K562 (cell line): ENCODE measurements at regions not wholly inside any gene's neighbourhood (a gene's known extent, or its start where the extent isn't known, plus 50 kb on each side); places are given as distances from the start of the nearest gene placed in this dataset.

Source experiments
- ATAC-seq: fragments of 200-7000 bp; cut with Tn5 transposase; 3 replicates; pipeline ENCODE4 v1.9.1; 2020; ENCODE audit warnings: moderate library complexity
- BruUV-seq: library from RNA; stranded (reverse); fragments of 400-500 nt; replicated peaks from 2 replicates; lab custom pipeline; 2021; lab: Mats Ljungman, UMichigan
- CTCF ChIA-PET: fragments of 300-600 bp; formaldehyde crosslinking; extraction: SDS; loops from one replicate; lab custom pipeline; 2021; ENCODE audit warnings: low intra/inter-chr PET ratio; lab: Yijun Ruan, JAX
- POLR2A ChIA-PET: fragments of 300-600, 350-650 bp; sonication (Branson Sonifier 250); formaldehyde crosslinking; extraction: SDS; loops from one replicate; lab custom pipeline; 2021; ENCODE audit warnings: antibody characterized with exemption, inconsistent platforms; lab: Yijun Ruan, JAX
- DNase-seq, 4 experiments: peaks; one replicate each; pipeline versions ENCODE4 v3.0.0 to v3.0.0-alpha.2; 2011 to 2018; ENCODE audit warnings: low spot score in 3 of 4, mixed read lengths in 3 of 4; ENCODE audit errors: extremely low read depth in 1 of 4
- FAIRE-seq: peaks from 2 replicates; lab custom pipeline; 2011; peaks lifted over from hg19 to GRCh38; lab: Jason Lieb, UNC
- H2AFZ ChIP-seq: 2 replicates; pipeline ENCODE4 v1.6.0; 2011; ENCODE audit warnings: low read depth, low read length, control low read depth, inconsistent platforms
- H3K27ac ChIP-seq: fragments of 200-600 bp; 3 replicates; pipeline ENCODE4 v1.8.0; 2011; ENCODE audit warnings: low read depth, mild to moderate bottlenecking, control low read depth, inconsistent platforms, low read length, moderate library complexity, mixed read lengths; ENCODE audit errors: extremely low read depth
- H3K27me3 ChIP-seq, 2 experiments: fragments of 300-600 bp in 1 of 2; 2 replicates in 1 of 2; 3 replicates in 1 of 2; pipeline versions ENCODE4 v1.6.0 to v1.8.0; 2011; ENCODE audit warnings: inconsistent platforms in 2 of 2, low read length in 2 of 2, mild to moderate bottlenecking in 1 of 2, mixed read lengths in 1 of 2, moderate library complexity in 1 of 2; ENCODE audit not compliant: control insufficient read depth in 2 of 2, insufficient read depth in 2 of 2
- H3K36me3 ChIP-seq: fragments of 300-600 bp; 3 replicates; pipeline ENCODE4 v1.8.0; 2011; ENCODE audit warnings: mild to moderate bottlenecking, low read length, inconsistent platforms; ENCODE audit not compliant: control insufficient read depth, insufficient read depth
- H3K4me1 ChIP-seq, 2 experiments: fragments of 200-600 bp in 1 of 2; replicated peaks in 1 of 2; 2 replicates in 1 of 2; 3 replicates in 1 of 2; pipeline versions ENCODE4 v1.5.1 to v1.8.0; 2011; ENCODE audit warnings: inconsistent platforms in 2 of 2, low read length in 2 of 2, mild to moderate bottlenecking in 1 of 2, mixed read lengths in 1 of 2, moderate library complexity in 1 of 2; ENCODE audit not compliant: control insufficient read depth in 2 of 2, insufficient read depth in 2 of 2
- H3K4me2 ChIP-seq: 2 replicates; pipeline ENCODE4 v1.6.1; 2011; ENCODE audit warnings: low read length, control low read depth, inconsistent platforms, mixed read lengths; ENCODE audit not compliant: insufficient read depth
- H3K4me3 ChIP-seq: fragments of 200-600 bp; sonication (generic), shearing (Covaris generic); 2 replicates; pipeline ENCODE4 v1.5.1; 2016; ENCODE audit warnings: control low read depth, inconsistent platforms
- H3K79me2 ChIP-seq: fragments of 200-600 bp; 3 replicates; pipeline ENCODE4 v1.8.0; 2011; ENCODE audit warnings: low read length, inconsistent platforms; ENCODE audit not compliant: control insufficient read depth, insufficient read depth
- H3K9ac ChIP-seq, 2 experiments: 2 replicates each; pipeline versions ENCODE4 v1.6.0 to v1.6.1; 2011; ENCODE audit warnings: low read depth in 2 of 2, low read length in 2 of 2, control low read depth in 1 of 2, inconsistent platforms in 1 of 2, mild to moderate bottlenecking in 1 of 2, mixed read lengths in 1 of 2; ENCODE audit not compliant: insufficient read depth in 1 of 2
- H3K9me1 ChIP-seq: one replicate; pipeline ENCODE4 v1.6.0; 2011; ENCODE audit warnings: inconsistent platforms, mild to moderate bottlenecking, low read length, moderate library complexity; ENCODE audit not compliant: control insufficient read depth, insufficient read depth
- H3K9me3 ChIP-seq: replicated peaks from 2 replicates; pipeline ENCODE4 v1.5.1; 2011; ENCODE audit warnings: low read depth, low read length, inconsistent platforms; ENCODE audit not compliant: control insufficient read depth, insufficient read depth
- H4K20me1 ChIP-seq: replicated peaks from 2 replicates; pipeline ENCODE4 v1.6.1; 2011; ENCODE audit warnings: low read length, inconsistent platforms, mixed read lengths; ENCODE audit not compliant: control insufficient read depth, insufficient read depth
- GATAD2A ChIP-seq: fragments of 450-650 bp; IDR thresholded peaks from 2 replicates; pipeline ENCODE4 v1.6.1; 2017
- LARP7 ChIP-seq: fragments of 450-650 bp; IDR thresholded peaks from 2 replicates; pipeline ENCODE4 v1.6.1; 2016
- MEF2A ChIP-seq: IDR thresholded peaks from 2 replicates; pipeline ENCODE4 v1.6.1; 2011; ENCODE audit warnings: low read depth, mild to moderate bottlenecking, low read length, moderate library complexity; ENCODE audit not compliant: control insufficient read depth
- RFX5 ChIP-seq: IDR thresholded peaks from 2 replicates; pipeline ENCODE4 v1.6.1; 2011; ENCODE audit warnings: low read depth, mild to moderate bottlenecking, improper control_type of control experiment, low read length
- SNRNP70 ChIP-seq: fragments of 200-400 bp; formaldehyde crosslinking; optimal IDR thresholded peaks from 2 replicates; pipeline ENCODE3; 2017; ENCODE audit warnings: low read depth, low read length
- TFAM ChIP-seq: fragments of 250-450 bp; sonication (Bioruptor Pico); conservative IDR thresholded peaks from 2 replicates; pipeline ENCODE4 v1.5.0; 2021; ENCODE audit warnings: mild to moderate bottlenecking, moderate library complexity
- XRCC5 ChIP-seq: fragments of 200-400 bp; formaldehyde crosslinking; IDR thresholded peaks from 2 replicates; pipeline ENCODE4 v1.6.1; 2017; ENCODE audit warnings: low read depth, mild to moderate bottlenecking, low read length
- ZNF436 ChIP-seq: fragments of 250-450, 450-650 bp; sonication (Bioruptor Pico); formaldehyde crosslinking; IDR thresholded peaks from 2 replicates; pipeline ENCODE4 v1.7.0; 2020; ENCODE audit warnings: mild to moderate bottlenecking
- ZNF766 ChIP-seq: fragments of 200-800 bp; sonication (Bioruptor generic); conservative IDR thresholded peaks from 2 replicates; pipeline ENCODE4 v1.6.1; 2016; ENCODE audit warnings: missing genetic modification characterization, missing compliant biosample characterization
- ZNF79 ChIP-seq: fragments of 250-450 bp; sonication (Bioruptor Pico); IDR thresholded peaks from 2 replicates; pipeline ENCODE4 v1.4.0; 2020; ENCODE audit warnings: low read depth, mild to moderate bottlenecking, moderate library complexity
- WGBS: fragments of 100-300 bp; shearing (Covaris generic); methylation state at CpG from one replicate; pipeline ENCODE4 v1.1.6; 2016; ENCODE audit warnings: low coverage, mixed read lengths; ENCODE audit not compliant: insufficient coverage; ENCODE audit errors: missing lambda C conversion rate; 5-methylcytosine and 5-hydroxymethylcytosine counted together
- in situ Hi-C: fragments of 300-500 bp; cut with MboI; formaldehyde crosslinking; loops from 4 replicates; pipeline ENCODE4 v1.15.0; 2018; ENCODE audit warnings: inconsistent platforms, mixed read lengths
- intact Hi-C: fragments of 100-400 bp; cut with micrococcal nuclease; formaldehyde crosslinking; loops from 2 replicates; pipeline ENCODE4 v1.14.2; 2022
- TF ChIP-seq, protein P1 (sequence below): fragments of 450-650 bp; formaldehyde crosslinking; IDR thresholded peaks from 2 replicates; pipeline ENCODE4 v1.4.0; 2020; ENCODE audit warnings: mild to moderate bottlenecking, moderate library complexity
- TF ChIP-seq, protein P2 (sequence below): fragments of 450-650 bp; IDR thresholded peaks from 2 replicates; pipeline ENCODE4 v1.6.1; 2016; ENCODE audit warnings: missing biosample characterization, missing genetic modification characterization
- TF ChIP-seq, protein P3 (sequence below), 3 experiments: fragments of 200-800 bp in 1 of 3; fragments of 250-450 bp in 1 of 3; fragments of 450-650 bp in 1 of 3; sonication (Bioruptor Pico) in 1 of 3; sonication (Bioruptor generic) in 1 of 3; formaldehyde crosslinking in 1 of 3; IDR thresholded peaks; 2 replicates each; pipeline versions ENCODE4 v1.6.1 to v1.8.0; 2016 to 2022; ENCODE audit warnings: mild to moderate bottlenecking in 2 of 3, missing genetic modification characterization in 2 of 3, missing compliant biosample characterization in 1 of 3, moderate library complexity in 1 of 3
- TF ChIP-seq, protein P4 (sequence below): fragments of 450-650 bp; IDR thresholded peaks from 2 replicates; pipeline ENCODE4 v1.6.1; 2017; ENCODE audit warnings: mild to moderate bottlenecking, moderate library complexity
- TF ChIP-seq, protein P5 (sequence below): fragments of 250-450 bp; sonication (Bioruptor Pico); IDR thresholded peaks from 2 replicates; pipeline ENCODE4 v1.9.0; 2021; ENCODE audit warnings: mild to moderate bottlenecking

DNA sequence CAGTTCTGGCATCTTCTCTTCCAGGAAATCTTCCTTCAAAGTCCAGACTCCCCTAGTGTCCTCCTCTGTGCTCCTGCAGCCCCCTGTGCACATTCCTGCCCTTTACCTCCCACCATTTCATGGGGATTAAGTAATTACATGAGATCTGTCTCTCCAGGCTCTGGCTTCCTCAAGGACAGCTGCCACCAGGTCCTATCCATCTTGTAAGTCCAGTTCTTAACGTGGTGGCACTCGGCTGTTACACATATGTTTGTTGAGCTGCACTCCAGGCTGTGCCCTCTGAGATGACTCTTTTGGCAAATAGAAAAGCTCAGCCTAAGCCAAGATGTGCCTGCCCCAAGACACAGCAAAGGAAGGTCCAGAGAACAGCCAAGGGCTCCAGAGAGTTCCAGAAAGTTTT is 57.4 kb upstream of the CAMK1G start:
- Histone ChIP-seq H3K79me2 (no peaks in the 10 kb centered on the region), H3K9me3 (no peaks in the 10 kb centered on the region), H3K36me3 (no peaks in the 10 kb centered on the region), H3K4me1 (no peaks in the 10 kb centered on the region), H3K27me3 (no peaks in the 10 kb centered on the region), H3K4me2 (no peak overlapping the region), H3K27ac (no peak overlapping the region), H4K20me1 (no peaks in the 10 kb centered on the region), H3K9ac (no peak overlapping the region), H3K9me1 (no peaks in the 10 kb centered on the region), H2AFZ (no peak overlapping the region), H3K4me3 (no peak overlapping the region)
- no peak for DNase-seq
- ATAC-seq, result no peak
- BruUV-seq, result no TSS peak
- intact Hi-C loops, result no loop called here
- ChIA-PET CTCF (no interaction called here), POLR2A (interaction anchor here (1.2 kb wide), 1 partner anchor 10 kb away, joined by 3 read pairs; no protein-coding TSS in a partner anchor)
- no peak for FAIRE-seq
- in situ Hi-C loops, result no loop called here
- WGBS, result 0% methylated on average over 2 of the region's 2 CpGs
- TF ChIP-seq, protein P1, sequence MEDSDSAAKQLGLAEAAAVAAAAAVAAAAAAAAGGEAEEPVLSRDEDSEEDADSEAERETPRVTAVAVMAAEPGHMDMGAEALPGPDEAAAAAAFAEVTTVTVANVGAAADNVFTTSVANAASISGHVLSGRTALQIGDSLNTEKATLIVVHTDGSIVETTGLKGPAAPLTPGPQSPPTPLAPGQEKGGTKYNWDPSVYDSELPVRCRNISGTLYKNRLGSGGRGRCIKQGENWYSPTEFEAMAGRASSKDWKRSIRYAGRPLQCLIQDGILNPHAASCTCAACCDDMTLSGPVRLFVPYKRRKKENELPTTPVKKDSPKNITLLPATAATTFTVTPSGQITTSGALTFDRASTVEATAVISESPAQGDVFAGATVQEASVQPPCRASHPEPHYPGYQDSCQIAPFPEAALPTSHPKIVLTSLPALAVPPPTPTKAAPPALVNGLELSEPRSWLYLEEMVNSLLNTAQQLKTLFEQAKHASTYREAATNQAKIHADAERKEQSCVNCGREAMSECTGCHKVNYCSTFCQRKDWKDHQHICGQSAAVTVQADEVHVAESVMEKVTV, result no peak
- TF ChIP-seq ZNF766 (no peak), ZNF436 (no peak), TFAM (CRISPR knock-in tag) (no peak), MEF2A (no peak), ZNF79 (CRISPR knock-in tag) (no peak), LARP7 (no peak), GATAD2A (no peak), XRCC5 (no peak), RFX5 (no peak), SNRNP70 (no peak)
- TF ChIP-seq, protein P2, sequence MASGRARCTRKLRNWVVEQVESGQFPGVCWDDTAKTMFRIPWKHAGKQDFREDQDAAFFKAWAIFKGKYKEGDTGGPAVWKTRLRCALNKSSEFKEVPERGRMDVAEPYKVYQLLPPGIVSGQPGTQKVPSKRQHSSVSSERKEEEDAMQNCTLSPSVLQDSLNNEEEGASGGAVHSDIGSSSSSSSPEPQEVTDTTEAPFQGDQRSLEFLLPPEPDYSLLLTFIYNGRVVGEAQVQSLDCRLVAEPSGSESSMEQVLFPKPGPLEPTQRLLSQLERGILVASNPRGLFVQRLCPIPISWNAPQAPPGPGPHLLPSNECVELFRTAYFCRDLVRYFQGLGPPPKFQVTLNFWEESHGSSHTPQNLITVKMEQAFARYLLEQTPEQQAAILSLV (tag), result no peak
- TF ChIP-seq, protein P3, sequence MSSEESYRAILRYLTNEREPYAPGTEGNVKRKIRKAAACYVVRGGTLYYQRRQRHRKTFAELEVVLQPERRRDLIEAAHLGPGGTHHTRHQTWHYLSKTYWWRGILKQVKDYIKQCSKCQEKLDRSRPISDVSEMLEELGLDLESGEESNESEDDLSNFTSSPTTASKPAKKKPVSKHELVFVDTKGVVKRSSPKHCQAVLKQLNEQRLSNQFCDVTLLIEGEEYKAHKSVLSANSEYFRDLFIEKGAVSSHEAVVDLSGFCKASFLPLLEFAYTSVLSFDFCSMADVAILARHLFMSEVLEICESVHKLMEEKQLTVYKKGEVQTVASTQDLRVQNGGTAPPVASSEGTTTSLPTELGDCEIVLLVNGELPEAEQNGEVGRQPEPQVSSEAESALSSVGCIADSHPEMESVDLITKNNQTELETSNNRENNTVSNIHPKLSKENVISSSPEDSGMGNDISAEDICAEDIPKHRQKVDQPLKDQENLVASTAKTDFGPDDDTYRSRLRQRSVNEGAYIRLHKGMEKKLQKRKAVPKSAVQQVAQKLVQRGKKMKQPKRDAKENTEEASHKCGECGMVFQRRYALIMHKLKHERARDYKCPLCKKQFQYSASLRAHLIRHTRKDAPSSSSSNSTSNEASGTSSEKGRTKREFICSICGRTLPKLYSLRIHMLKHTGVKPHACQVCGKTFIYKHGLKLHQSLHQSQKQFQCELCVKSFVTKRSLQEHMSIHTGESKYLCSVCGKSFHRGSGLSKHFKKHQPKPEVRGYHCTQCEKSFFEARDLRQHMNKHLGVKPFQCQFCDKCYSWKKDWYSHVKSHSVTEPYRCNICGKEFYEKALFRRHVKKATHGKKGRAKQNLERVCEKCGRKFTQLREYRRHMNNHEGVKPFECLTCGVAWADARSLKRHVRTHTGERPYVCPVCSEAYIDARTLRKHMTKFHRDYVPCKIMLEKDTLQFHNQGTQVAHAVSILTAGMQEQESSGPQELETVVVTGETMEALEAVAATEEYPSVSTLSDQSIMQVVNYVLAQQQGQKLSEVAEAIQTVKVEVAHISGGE (CRISPR knock-in tag; IDR thresholded peaks at IDR 0.05), result no peak
- TF ChIP-seq, protein P4, sequence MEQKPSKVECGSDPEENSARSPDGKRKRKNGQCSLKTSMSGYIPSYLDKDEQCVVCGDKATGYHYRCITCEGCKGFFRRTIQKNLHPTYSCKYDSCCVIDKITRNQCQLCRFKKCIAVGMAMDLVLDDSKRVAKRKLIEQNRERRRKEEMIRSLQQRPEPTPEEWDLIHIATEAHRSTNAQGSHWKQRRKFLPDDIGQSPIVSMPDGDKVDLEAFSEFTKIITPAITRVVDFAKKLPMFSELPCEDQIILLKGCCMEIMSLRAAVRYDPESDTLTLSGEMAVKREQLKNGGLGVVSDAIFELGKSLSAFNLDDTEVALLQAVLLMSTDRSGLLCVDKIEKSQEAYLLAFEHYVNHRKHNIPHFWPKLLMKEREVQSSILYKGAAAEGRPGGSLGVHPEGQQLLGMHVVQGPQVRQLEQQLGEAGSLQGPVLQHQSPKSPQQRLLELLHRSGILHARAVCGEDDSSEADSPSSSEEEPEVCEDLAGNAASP, result no peak
- TF ChIP-seq, protein P5, sequence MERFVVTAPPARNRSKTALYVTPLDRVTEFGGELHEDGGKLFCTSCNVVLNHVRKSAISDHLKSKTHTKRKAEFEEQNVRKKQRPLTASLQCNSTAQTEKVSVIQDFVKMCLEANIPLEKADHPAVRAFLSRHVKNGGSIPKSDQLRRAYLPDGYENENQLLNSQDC (CRISPR knock-in tag), result no peak
